ENCODE measurements at regions not wholly inside any gene's neighbourhood (a gene's known extent, or its start where the extent isn't known, plus 50 kb on each side); places are given as distances from the start of the nearest gene placed in this dataset.

DNA sequence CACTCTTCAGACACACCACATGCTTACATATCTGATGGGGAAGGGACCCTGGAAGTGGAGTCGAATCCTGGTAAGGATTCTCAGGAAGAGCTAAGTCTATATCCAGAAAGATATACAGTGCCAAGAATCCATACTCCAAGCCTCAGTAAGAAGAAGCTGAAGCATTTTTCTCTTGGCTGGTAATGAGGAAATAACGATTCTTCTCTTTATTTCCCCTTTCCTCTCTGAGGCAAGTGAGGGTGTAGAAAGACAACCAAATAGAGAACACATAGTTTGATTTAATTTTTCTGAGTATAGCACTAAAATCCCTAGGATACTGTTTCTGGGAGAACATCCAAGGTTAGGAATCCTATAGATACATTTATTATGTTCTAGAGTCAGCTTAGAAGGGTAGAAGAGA lies 857.3 kb downstream of the TUSC7 start:
- FAIRE-seq (no peak), DNase-seq (ENCODE audit: insufficient read length, low spot score) (no peak)
- no peak for TF ChIP-seq CTCF (IDR thresholded peaks at IDR 0.05; ENCODE audit: insufficient read depth, missing control alignments)

DNA sequence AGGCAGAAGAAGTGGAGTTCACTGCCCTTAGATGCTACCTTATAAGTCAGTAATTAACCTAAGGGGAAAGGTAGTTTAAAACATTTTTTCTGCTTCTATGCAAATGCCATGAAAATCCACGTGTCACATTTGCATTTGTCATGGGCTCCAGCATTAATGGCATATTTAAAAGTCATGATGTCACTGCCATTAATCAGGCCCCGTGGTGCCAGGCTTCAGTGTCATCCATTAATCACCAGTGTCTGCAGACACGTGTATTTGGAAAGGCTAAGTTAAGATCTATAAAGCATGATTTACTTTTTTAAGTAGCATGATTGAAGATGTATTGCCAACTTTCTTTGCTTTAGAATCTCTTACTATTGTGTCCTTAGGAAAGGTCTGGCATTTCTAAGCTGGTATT lies 857.8 kb downstream of the TUSC7 start:
- TF ChIP-seq CTCF (IDR thresholded peaks at IDR 0.05; ENCODE audit: insufficient read depth, missing control alignments): no peak
- DNase-seq (ENCODE audit: insufficient read length, low spot score) (no peak), FAIRE-seq (no peak)

DNA sequence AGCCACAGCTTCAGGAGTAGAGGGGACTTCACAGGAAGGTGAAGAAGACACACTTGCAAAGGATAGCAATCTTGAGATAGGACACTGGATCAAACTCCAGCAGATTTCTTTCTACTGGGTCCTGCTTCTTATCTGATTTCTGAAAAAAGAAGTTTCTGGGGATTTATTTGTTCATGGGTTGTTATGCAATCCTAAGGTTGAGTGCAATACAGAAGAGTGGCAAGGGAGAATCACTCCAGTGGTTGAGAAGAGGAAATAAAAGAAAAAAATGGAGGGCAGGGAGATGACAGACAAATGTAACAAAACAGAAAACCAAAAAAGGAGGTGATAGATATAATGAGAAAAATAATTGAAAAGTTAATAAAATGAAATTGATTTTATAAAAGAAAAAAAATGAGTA lies 858.3 kb downstream of the TUSC7 start:
- TF ChIP-seq CTCF (IDR thresholded peaks at IDR 0.05; ENCODE audit: insufficient read depth, missing control alignments): no peak
- FAIRE-seq (no peak), DNase-seq (ENCODE audit: insufficient read length, low spot score) (no peak)

- FAIRE-seq (no peak), DNase-seq (ENCODE audit: insufficient read length, low spot score) (no peak)
- TF ChIP-seq CTCF (IDR thresholded peaks at IDR 0.05; ENCODE audit: insufficient read depth, missing control alignments): no peak
These were observed 863.2 kb downstream of the TUSC7 start for GRCh38 chr3:117572786-117573185.

DNA sequence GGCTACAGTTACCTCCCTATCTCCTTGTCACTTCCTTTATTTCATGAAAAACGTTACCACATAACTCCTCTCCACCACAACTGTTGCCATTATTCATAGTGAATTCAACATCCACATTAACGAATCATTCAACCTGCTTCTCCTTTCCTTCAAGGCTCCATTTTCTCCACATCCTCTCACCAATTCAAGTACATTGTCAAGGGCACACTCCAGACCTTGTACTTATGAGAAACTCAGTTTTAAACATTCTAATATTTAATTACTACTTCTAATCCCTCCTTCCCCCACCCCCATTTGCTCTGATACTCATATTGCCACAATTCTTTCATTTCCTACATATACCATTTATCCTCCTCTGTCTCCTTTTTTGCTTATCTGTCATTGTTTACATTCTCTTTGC lies 871.2 kb downstream of the TUSC7 start:
- DNase-seq (ENCODE audit: insufficient read length, low spot score): no peak
- TF ChIP-seq CTCF (IDR thresholded peaks at IDR 0.05; ENCODE audit: insufficient read depth, missing control alignments): no peak

DNA sequence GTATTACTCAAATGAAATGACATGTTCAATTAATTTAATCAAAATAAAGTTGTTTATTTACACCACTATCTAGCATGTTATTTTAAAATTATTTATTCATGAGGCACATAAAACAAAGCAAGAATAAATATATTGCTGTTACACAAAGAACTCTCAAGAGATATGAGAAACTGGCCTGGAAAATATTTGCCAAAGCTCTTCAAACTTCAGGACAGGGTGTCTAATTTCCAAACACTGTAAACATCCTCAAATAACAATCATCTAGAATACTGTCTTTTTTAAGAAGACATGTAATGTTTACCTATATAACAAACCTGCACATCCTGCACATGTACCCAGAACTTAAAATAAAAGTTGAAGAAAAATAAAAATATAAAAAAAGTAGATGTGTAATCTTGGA lies 876.6 kb downstream of the TUSC7 start:
- FAIRE-seq (no peak), DNase-seq (ENCODE audit: insufficient read length, low spot score) (no peak)
- no peak for TF ChIP-seq CTCF (IDR thresholded peaks at IDR 0.05; ENCODE audit: insufficient read depth, missing control alignments)

More for the DNA sequence above, 871.2 kb downstream of the TUSC7 start:
- FAIRE-seq: peak; percentile 16

GRCh38 chr3:117587416-117587815 lies 877.8 kb downstream of the TUSC7 start:
- TF ChIP-seq CTCF (IDR thresholded peaks at IDR 0.05; ENCODE audit: insufficient read depth, missing control alignments): no peak
- DNase-seq (ENCODE audit: insufficient read length, low spot score): no peak
- FAIRE-seq: no peak
